Stomach smooth muscle (tissue), 2 donors: ENCODE measurements at regions not wholly inside any gene's neighbourhood (a gene's known extent, or its start where the extent isn't known, plus 50 kb on each side); places are given as distances from the start of the nearest gene placed in this dataset.
"Not testable (repeated sequence)": the region's sequence is repeated elsewhere in the genome, so short reads cannot be mapped to it uniquely, and the experiment has no call there.

Experiments used
- H3K27ac ChIP-seq: one replicate; pipeline ENCODE4 v1.7.0; 2013; ENCODE audit warnings: mild to moderate bottlenecking, low read length, inconsistent platforms
- H3K27me3 ChIP-seq, 2 donors: one replicate each; pipeline ENCODE4 v1.7.0; 2013; ENCODE audit warnings: low read length in 2 of 2; ENCODE audit not compliant: insufficient read depth in 2 of 2, control insufficient read depth in 1 of 2
- H3K36me3 ChIP-seq, 2 donors: one replicate each; pipeline ENCODE4 v1.7.0; 2013; ENCODE audit warnings: low read length in 2 of 2; ENCODE audit not compliant: control insufficient read depth in 2 of 2, insufficient read depth in 2 of 2
- H3K4me1 ChIP-seq: one replicate; pipeline ENCODE4 v1.7.0; 2013; ENCODE audit warnings: low read length; ENCODE audit not compliant: control insufficient read depth, insufficient read depth
- H3K4me3 ChIP-seq, 2 donors: one replicate each; pipeline ENCODE4 v1.7.0; 2013; ENCODE audit warnings: low read length in 2 of 2
- H3K9ac ChIP-seq, 2 donors: one replicate each; pipeline ENCODE4 v1.7.0; 2013; ENCODE audit warnings: low read length in 2 of 2, mild to moderate bottlenecking in 1 of 2
- H3K9me3 ChIP-seq, 2 donors: one replicate each; pipeline ENCODE4 v1.7.0; 2013; ENCODE audit warnings: low read length in 2 of 2; ENCODE audit not compliant: control insufficient read depth in 2 of 2
- donor health status: healthy.
- donor health status: Pancreatic carcinoma.

- Histone ChIP-seq H3K36me3 (no peaks in the 10 kb centered on the region), H3K4me1 (no peaks in the 10 kb centered on the region), H3K27ac (no peak overlapping the region), H3K9me3 (no peaks in the 10 kb centered on the region), H3K4me3 (no peak overlapping the region), H3K27me3 (peaks cover 0 to 4% of the 10 kb centered on the region in 2 donors), H3K9ac (no peak overlapping the region)
Observed at GRCh38 chr1:5610432-5610831, 381.8 kb downstream of the NPHP4 start.

DNA sequence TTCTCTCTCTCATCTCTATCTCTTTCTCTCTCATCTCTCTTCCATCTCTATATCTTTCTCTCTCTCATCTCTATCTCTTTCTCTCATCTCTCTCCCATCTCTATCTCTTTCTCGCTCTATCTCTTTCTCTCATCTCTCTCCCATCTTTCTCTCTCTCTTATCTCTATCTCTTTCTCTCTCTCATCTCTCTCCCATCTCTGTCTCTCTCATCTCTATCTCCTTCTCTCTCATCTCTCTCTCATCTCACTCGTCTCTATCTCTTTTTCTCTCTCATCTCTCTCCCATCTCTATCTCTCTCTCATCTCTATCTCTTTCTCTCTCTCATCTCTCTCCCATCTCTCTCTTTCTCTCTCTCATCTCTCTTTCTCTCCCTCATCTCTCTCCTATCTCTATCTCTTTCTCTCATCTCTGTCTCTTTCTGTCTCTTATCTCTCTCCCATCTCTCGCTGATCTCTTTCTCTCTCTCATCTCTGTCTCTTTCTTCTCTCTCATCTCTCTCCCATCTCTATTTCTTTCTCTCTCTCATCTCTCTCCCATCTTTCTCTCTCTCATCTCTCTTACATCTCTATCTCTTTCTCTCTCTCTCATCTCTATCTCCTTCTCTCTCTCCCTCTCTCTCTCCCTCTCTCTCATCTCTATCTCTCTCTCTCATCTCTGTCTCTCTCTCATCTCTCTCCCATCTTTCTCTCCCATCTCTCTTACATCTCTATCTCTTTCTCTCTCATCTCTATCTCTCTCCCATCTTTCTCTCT lies 388.7 kb downstream of the NPHP4 start:
- peaks cover 2 to 3% of the 10 kb centered on the region in 2 donors for H3K27me3 ChIP-seq
- H3K4me3 ChIP-seq = no peak overlapping the region
- no peak overlapping the region for H3K27ac ChIP-seq
- no peak overlapping the region for H3K9ac ChIP-seq
- no peaks in the 10 kb centered on the region for H3K4me1 ChIP-seq
- H3K9me3 ChIP-seq = no peaks in the 10 kb centered on the region
- H3K36me3 ChIP-seq = no peaks in the 10 kb centered on the region

- H3K27ac ChIP-seq, H3K36me3 ChIP-seq, H3K9ac ChIP-seq, H3K27me3 ChIP-seq, H3K4me1 ChIP-seq, H3K9me3 ChIP-seq, H3K4me3 ChIP-seq: not testable (repeated sequence)
Observed at GRCh38 chr1:5602718-5603117, 389.5 kb downstream of the NPHP4 start.

- no peaks in the 10 kb centered on the region for H3K4me1 ChIP-seq
- no peak overlapping the region for H3K27ac ChIP-seq
Observed at GRCh38 chr1:5601516-5601915, 390.7 kb downstream of the NPHP4 start.

DNA sequence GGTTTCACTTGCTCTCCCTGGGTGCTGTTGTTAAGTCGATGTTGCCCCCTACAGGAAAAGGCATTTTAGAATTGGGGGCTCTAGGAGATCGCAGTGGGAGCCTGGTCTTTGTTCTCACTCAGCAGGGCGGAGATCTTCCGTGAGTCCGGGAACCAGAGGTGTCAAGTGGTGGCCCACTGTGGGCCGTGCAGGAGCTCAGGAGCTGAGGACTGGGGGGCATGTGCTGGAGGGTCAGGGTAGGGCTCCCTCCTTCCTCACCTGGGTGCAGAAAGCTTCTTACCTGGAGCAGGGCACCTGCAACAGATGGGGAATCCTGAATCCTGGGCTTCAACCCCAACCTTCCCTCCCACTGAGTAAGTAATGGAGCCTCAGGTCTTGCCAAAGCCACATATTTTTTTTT lies 392.7 kb downstream of the NPHP4 start:
- H3K36me3 ChIP-seq = no peaks in the 10 kb centered on the region
- no peak overlapping the region for H3K4me3 ChIP-seq
- H3K9ac ChIP-seq = no peak overlapping the region
- H3K4me1 ChIP-seq = no peaks in the 10 kb centered on the region
- H3K27ac ChIP-seq = no peak overlapping the region
- H3K27me3 ChIP-seq = peaks cover 2 to 3% of the 10 kb centered on the region in 2 donors
- no peaks in the 10 kb centered on the region for H3K9me3 ChIP-seq

More at GRCh38 chr1:5601516-5601915, 390.7 kb downstream of the NPHP4 start:
- Histone ChIP-seq H3K4me3 (no peak overlapping the region), H3K9me3 (no peaks in the 10 kb centered on the region), H3K9ac (no peak overlapping the region), H3K36me3 (no peaks in the 10 kb centered on the region), H3K27me3 (peaks cover 2 to 3% of the 10 kb centered on the region in 2 donors)

DNA sequence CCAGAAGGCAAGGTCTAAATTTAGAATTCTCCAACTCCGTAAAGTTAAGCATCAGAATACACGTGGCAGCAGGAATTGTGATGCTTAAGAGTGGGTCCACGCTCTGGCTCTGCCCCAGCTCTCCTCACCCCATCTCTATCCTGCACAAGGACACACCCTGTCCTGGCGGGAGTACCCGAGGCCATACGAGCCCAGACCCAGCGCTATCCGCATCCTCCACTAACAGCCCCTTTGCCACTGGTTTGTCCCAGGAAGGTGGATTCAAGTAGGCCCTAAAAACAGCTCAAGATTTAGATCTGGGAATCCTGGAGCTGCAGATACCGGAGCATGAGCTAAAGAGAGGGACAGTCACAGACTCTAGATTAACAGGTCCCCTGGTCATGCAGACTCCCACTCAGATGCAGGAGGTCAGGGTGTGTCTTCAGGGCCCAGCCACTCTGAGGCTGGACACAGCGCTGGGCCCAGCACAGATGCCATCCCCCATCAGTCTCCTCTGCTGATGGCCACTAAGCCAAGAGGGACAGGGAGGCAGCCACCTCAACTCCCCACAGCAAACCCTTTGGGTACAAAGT lies 393.3 kb downstream of the NPHP4 start:
- no peaks in the 10 kb centered on the region for H3K9me3 ChIP-seq
- H3K9ac ChIP-seq = no peak overlapping the region
- no peaks in the 10 kb centered on the region for H3K36me3 ChIP-seq
- H3K27me3 ChIP-seq = peaks cover 2 to 3% of the 10 kb centered on the region in 2 donors
- no peaks in the 10 kb centered on the region for H3K4me1 ChIP-seq
- no peak overlapping the region for H3K27ac ChIP-seq
- H3K4me3 ChIP-seq = no peak overlapping the region

GRCh38 chr1:5597991-5598823 lies 394.0 kb downstream of the NPHP4 start:
- peaks cover 3 to 6% of the 10 kb centered on the region in 2 donors for H3K27me3 ChIP-seq
- H3K9me3 ChIP-seq = no peaks in the 10 kb centered on the region
- no peak overlapping the region for H3K27ac ChIP-seq
- no peak overlapping the region for H3K4me3 ChIP-seq
- no peak overlapping the region for H3K9ac ChIP-seq
- H3K36me3 ChIP-seq = no peaks in the 10 kb centered on the region
- H3K4me1 ChIP-seq = no peaks in the 10 kb centered on the region

DNA sequence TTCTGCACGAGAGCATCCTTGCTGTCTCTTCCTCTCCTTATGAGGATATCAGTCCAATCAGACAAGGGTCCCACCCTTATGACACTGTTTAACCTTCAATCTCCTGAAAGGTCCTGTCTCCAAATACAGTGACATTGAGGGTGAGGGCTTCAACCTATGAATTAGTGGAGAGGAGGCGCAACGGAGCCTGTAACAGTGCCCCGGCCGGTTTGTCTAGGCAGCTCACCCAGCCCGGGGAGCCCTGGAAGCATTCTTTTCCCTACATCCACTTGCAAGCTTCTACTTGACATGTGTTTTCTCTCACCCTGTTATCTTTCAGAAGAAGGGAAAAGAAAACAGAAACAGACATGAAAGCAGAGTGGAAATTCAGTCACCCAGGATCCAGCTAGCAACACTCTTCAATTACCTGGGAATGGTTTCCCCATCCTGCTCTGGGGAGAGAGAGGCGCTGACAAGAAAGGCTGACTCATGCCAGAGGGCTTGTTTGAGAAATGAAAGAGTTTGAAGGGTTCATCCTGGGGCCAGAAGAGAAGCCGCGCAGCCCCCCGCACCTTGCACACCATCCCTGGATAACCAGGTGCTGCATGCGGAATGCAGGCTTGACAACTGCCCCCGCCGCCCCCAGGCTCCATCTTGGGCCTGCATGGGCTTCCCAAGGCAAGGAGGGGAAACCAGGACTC lies 394.9 kb downstream of the NPHP4 start:
- H3K27ac ChIP-seq = no peak overlapping the region
- H3K4me3 ChIP-seq = no peak overlapping the region

GRCh38 chr1:5596651-5597050 lies 395.6 kb downstream of the NPHP4 start:
- H3K27me3 ChIP-seq = peaks cover 0 to 6% of the 10 kb centered on the region in 2 donors
- H3K36me3 ChIP-seq = no peaks in the 10 kb centered on the region

More for the DNA sequence above, 394.9 kb downstream of the NPHP4 start:
- H3K9ac ChIP-seq = no peak overlapping the region
- no peaks in the 10 kb centered on the region for H3K36me3 ChIP-seq
- no peaks in the 10 kb centered on the region for H3K4me1 ChIP-seq
- no peaks in the 10 kb centered on the region for H3K9me3 ChIP-seq
- peaks cover 0 to 6% of the 10 kb centered on the region in 2 donors for H3K27me3 ChIP-seq

GRCh38 chr1:5595531-5596170 lies 396.6 kb downstream of the NPHP4 start:
- H3K9ac ChIP-seq = no peak overlapping the region
- H3K9me3 ChIP-seq = peaks cover 3 to 5% of the 10 kb centered on the region in 2 donors
- no peaks in the 10 kb centered on the region for H3K4me1 ChIP-seq
- H3K27ac ChIP-seq = no peak overlapping the region
- H3K4me3 ChIP-seq = no peak overlapping the region
- peaks cover 0 to 4% of the 10 kb centered on the region in 2 donors for H3K27me3 ChIP-seq
- H3K36me3 ChIP-seq = no peaks in the 10 kb centered on the region

More at GRCh38 chr1:5596651-5597050, 395.6 kb downstream of the NPHP4 start:
- Histone ChIP-seq H3K4me1 (no peaks in the 10 kb centered on the region), H3K4me3 (no peak overlapping the region), H3K9ac (no peak overlapping the region), H3K9me3 (peaks cover 3 to 5% of the 10 kb centered on the region in 2 donors), H3K27ac (no peak overlapping the region)
